Lung (tissue), 11 donors: ENCODE measurements at regions not wholly inside any gene's neighbourhood (a gene's known extent, or its start where the extent isn't known, plus 50 kb on each side); places are given as distances from the start of the nearest gene placed in this dataset.

ENCODE experiments used
- ATAC-seq: fragments of 200-7000 bp; cut with Tn5 transposase; one replicate; pipeline ENCODE4 v1.9.1; 2020; ENCODE audit warnings: moderate number of reproducible peaks; ENCODE audit not compliant: insufficient read depth, low FRiP score
- DNase-seq, 3 donors: peaks; one replicate each; pipeline ENCODE4 v3.0.0-alpha.2; 2013 to 2017
- H3K27ac ChIP-seq, 2 donors: one replicate each; pipeline ENCODE4 v1.5.1; 2013; ENCODE audit warnings: mild to moderate bottlenecking in 2 of 2, moderate library complexity in 2 of 2, control low read depth in 1 of 2, inconsistent platforms in 1 of 2, low read depth in 1 of 2, low read length in 1 of 2
- H3K27me3 ChIP-seq, 3 donors: one replicate each; pipeline ENCODE4 v1.5.1; 2013; ENCODE audit warnings: low read length in 2 of 3; ENCODE audit not compliant: control insufficient read depth in 3 of 3, insufficient read depth in 3 of 3
- H3K36me3 ChIP-seq, 4 donors: one replicate each; pipeline ENCODE4 v1.5.1; 2013; ENCODE audit warnings: low read length in 4 of 4, mild to moderate bottlenecking in 1 of 4, moderate library complexity in 1 of 4; ENCODE audit not compliant: control insufficient read depth in 4 of 4, insufficient read depth in 4 of 4
- H3K4me1 ChIP-seq, 5 donors: one replicate each; pipeline ENCODE4 v1.5.1; 2013; ENCODE audit warnings: low read length in 5 of 5, mild to moderate bottlenecking in 2 of 5, moderate library complexity in 1 of 5; ENCODE audit not compliant: control insufficient read depth in 5 of 5, insufficient read depth in 5 of 5
- H3K4me3 ChIP-seq: one replicate; pipeline ENCODE4 v1.5.1; 2013; ENCODE audit warnings: mild to moderate bottlenecking, control low read depth, moderate library complexity
- H3K9ac ChIP-seq, 2 donors: one replicate each; pipeline ENCODE4 v1.5.1; 2013; ENCODE audit warnings: low read length in 2 of 2, control low read depth in 1 of 2; ENCODE audit not compliant: insufficient read depth in 1 of 2
- H3K9me3 ChIP-seq, 4 donors: one replicate each; pipeline ENCODE4 v1.5.1; 2013; ENCODE audit warnings: low read length in 3 of 4, mild to moderate bottlenecking in 1 of 4, moderate library complexity in 1 of 4; ENCODE audit not compliant: control insufficient read depth in 4 of 4, insufficient read depth in 3 of 4
- CTCF ChIP-seq: IDR thresholded peaks from 2 replicates; pipeline ENCODE4 v1.5.1; 2012; ENCODE audit warnings: mild to moderate bottlenecking; ENCODE audit errors: control extremely low read depth, extremely low read depth
- WGBS, 2 donors: extraction: QIAGEN DNeasy Blood & Tissue Kit; methylation state at CpG; one replicate each; pipeline ENCODE4 v1.1.7; 2013; 5-methylcytosine and 5-hydroxymethylcytosine counted together
- donor health status: control.
- donor health status: control.
- donor health status: Bipolar disorder and iron deficiency.
- donor health status: healthy.
- donor health status: DM: yes; HTN: yes; CAD: no.

- H3K9me3 ChIP-seq, result peaks cover 0 to 2% (median 0%) of the 10 kb centered on the region in 4 donors
- WGBS, 2 donors, result 90 to 94% methylated on average over 4 of the region's 4 CpGs
- no peak overlapping the region for H3K4me3 ChIP-seq
- no peaks in the 10 kb centered on the region for H3K27me3 ChIP-seq
- no peaks in the 10 kb centered on the region for H3K36me3 ChIP-seq
- no peaks in the 10 kb centered on the region for H3K4me1 ChIP-seq
- no peak overlapping the region for H3K27ac ChIP-seq
- ATAC-seq, result no peak
- DNase-seq, result no peak
- no peak for TF ChIP-seq CTCF
- no peak overlapping the region for H3K9ac ChIP-seq
Measured at GRCh38 chr12:25812295-25812694, 146.2 kb upstream of the RASSF8 start.

GRCh38 chr12:25813843-25814242, 144.6 kb upstream of the RASSF8 start:
- Histone ChIP-seq H3K4me3 (no peak overlapping the region), H3K9me3 (peaks cover 0 to 3% (median 0%) of the 10 kb centered on the region in 4 donors), H3K27ac (no peak overlapping the region), H3K27me3 (no peaks in the 10 kb centered on the region), H3K9ac (no peak overlapping the region), H3K36me3 (no peaks in the 10 kb centered on the region), H3K4me1 (no peaks in the 10 kb centered on the region)
- TF ChIP-seq CTCF, result no peak
- DNase-seq (no peak), ATAC-seq (no peak)
- 88 to 93% methylated on average over 5 of the region's 5 CpGs for WGBS, 2 donors

- Histone ChIP-seq H3K9ac (no peak overlapping the region), H3K4me1 (peaks cover 0 to 2% (median 0%) of the 10 kb centered on the region in 5 donors), H3K4me3 (no peak overlapping the region), H3K36me3 (no peaks in the 10 kb centered on the region), H3K9me3 (peaks cover 0 to 3% (median 0%) of the 10 kb centered on the region in 4 donors), H3K27me3 (no peaks in the 10 kb centered on the region), H3K27ac (no peak overlapping the region)
- DNase-seq, result no peak
- 87 to 93% methylated on average over 3 of the region's 3 CpGs for WGBS, 2 donors
- TF ChIP-seq CTCF, result no peak
- no peak for ATAC-seq
Measured at GRCh38 chr12:25816637-25817036, 141.8 kb upstream of the RASSF8 start.

GRCh38 chr12:25817166-25817565, 141.3 kb upstream of the RASSF8 start:
- DNase-seq (no peak), ATAC-seq (no peak)
- no peak overlapping the region for H3K27ac ChIP-seq
- H3K9me3 ChIP-seq, result peaks cover 0 to 3% (median 0%) of the 10 kb centered on the region in 4 donors
- no peaks in the 10 kb centered on the region for H3K27me3 ChIP-seq
- H3K9ac ChIP-seq, result no peak overlapping the region
- peaks cover 0 to 2% (median 0%) of the 10 kb centered on the region in 5 donors for H3K4me1 ChIP-seq
- WGBS, 2 donors, result 93% methylated on average over 2 of the region's 2 CpGs
- no peaks in the 10 kb centered on the region for H3K36me3 ChIP-seq
- H3K4me3 ChIP-seq, result no peak overlapping the region
- no peak for TF ChIP-seq CTCF
